Esophagus muscularis mucosa (tissue), 4 donors: ENCODE measurements at regions not wholly inside any gene's neighbourhood (a gene's known extent, or its start where the extent isn't known, plus 50 kb on each side); places are given as distances from the start of the nearest gene placed in this dataset.

Experiments used
- EP300 ChIP-seq: sonication (generic); formaldehyde crosslinking; IDR thresholded peaks from one replicate; pipeline ENCODE4 v1.6.1; 2017; ENCODE audit warnings: antibody characterized with exemption
- POLR2A ChIP-seq: fragments of 450-650 bp; IDR thresholded peaks from one replicate; pipeline ENCODE4 v1.6.1; 2017; ENCODE audit warnings: antibody characterized with exemption, moderate library complexity, mild to moderate bottlenecking, low read depth
- POLR2AphosphoS5 ChIP-seq, 2 donors: sonication (generic); formaldehyde crosslinking; IDR thresholded peaks; one replicate each; pipeline ENCODE4 v1.6.1; 2017; ENCODE audit warnings: antibody characterized with exemption in 2 of 2
- TF ChIP-seq, protein P1 (sequence below), 3 experiments: fragments of 200-600 bp in 2 of 3; fragments of 450-650 bp in 1 of 3; sonication (generic) in 2 of 3; IDR thresholded peaks; one replicate each; pipeline ENCODE4 v1.5.1; 2017 to 2019; ENCODE audit warnings: antibody characterized with exemption in 3 of 3, mild to moderate bottlenecking in 2 of 3, moderate library complexity in 1 of 3

DNA sequence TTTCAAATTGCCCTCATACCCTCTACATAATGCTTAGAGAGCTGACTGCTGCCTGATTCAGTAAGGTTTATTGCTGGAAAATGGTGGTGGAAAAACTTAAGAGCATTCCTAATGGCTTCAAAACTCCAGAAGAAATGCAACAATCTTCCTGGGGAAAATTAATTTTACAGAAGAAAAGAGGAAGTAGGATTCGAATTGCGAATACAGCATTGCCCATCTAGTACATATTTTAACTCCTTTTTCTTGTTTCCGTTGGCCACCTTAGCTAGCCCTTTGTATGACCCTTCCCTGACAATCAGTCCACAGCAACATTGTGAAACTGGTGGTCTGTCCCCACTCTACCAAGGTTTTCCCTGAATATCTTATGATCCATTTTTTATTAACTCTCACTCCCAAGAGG is 224.7 kb downstream of the MTX2 start:
- TF ChIP-seq, protein P1, sequence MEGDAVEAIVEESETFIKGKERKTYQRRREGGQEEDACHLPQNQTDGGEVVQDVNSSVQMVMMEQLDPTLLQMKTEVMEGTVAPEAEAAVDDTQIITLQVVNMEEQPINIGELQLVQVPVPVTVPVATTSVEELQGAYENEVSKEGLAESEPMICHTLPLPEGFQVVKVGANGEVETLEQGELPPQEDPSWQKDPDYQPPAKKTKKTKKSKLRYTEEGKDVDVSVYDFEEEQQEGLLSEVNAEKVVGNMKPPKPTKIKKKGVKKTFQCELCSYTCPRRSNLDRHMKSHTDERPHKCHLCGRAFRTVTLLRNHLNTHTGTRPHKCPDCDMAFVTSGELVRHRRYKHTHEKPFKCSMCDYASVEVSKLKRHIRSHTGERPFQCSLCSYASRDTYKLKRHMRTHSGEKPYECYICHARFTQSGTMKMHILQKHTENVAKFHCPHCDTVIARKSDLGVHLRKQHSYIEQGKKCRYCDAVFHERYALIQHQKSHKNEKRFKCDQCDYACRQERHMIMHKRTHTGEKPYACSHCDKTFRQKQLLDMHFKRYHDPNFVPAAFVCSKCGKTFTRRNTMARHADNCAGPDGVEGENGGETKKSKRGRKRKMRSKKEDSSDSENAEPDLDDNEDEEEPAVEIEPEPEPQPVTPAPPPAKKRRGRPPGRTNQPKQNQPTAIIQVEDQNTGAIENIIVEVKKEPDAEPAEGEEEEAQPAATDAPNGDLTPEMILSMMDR (IDR thresholded peaks at IDR 0.05), result no peak
- no peak for TF ChIP-seq POLR2AphosphoS5 (IDR thresholded peaks at IDR 0.05)
- no peak for TF ChIP-seq EP300
- TF ChIP-seq POLR2A, result no peak
